Glutamatergic neuron (in vitro differentiated cells): ENCODE measurements at regions not wholly inside any gene's neighbourhood (a gene's known extent, or its start where the extent isn't known, plus 50 kb on each side); places are given as distances from the start of the nearest gene placed in this dataset.

Experiments
- DNase-seq: peaks from one replicate; pipeline ENCODE4 v3.0.0; 2022
- H3K27ac Mint-ChIP-seq: one replicate; pipeline ENCODE4 v1.8.0; 2020; ENCODE audit warnings: mild to moderate bottlenecking, mixed read lengths, inconsistent platforms; ENCODE audit not compliant: unreplicated experiment
- H3K27me3 Mint-ChIP-seq: one replicate; pipeline ENCODE4 v1.8.0; 2020; ENCODE audit warnings: mild to moderate bottlenecking, moderate library complexity, mixed read lengths, inconsistent platforms; ENCODE audit not compliant: unreplicated experiment
- H3K36me3 Mint-ChIP-seq: one replicate; pipeline ENCODE4 v1.8.0; 2020; ENCODE audit warnings: mild to moderate bottlenecking, mixed read lengths, inconsistent platforms; ENCODE audit not compliant: unreplicated experiment
- H3K4me1 Mint-ChIP-seq: one replicate; pipeline ENCODE4 v1.8.0; 2020; ENCODE audit warnings: mild to moderate bottlenecking, low read depth, mixed read lengths, inconsistent platforms; ENCODE audit not compliant: unreplicated experiment
- H3K4me3 Mint-ChIP-seq: one replicate; pipeline ENCODE4 v1.8.0; 2020; ENCODE audit warnings: mild to moderate bottlenecking, mixed read lengths, inconsistent platforms; ENCODE audit not compliant: unreplicated experiment
- H3K9me3 Mint-ChIP-seq: one replicate; pipeline ENCODE4 v1.8.0; 2020; ENCODE audit warnings: mild to moderate bottlenecking, moderate library complexity, mixed read lengths, inconsistent platforms; ENCODE audit not compliant: unreplicated experiment
- TF ChIP-seq, protein P1 (sequence below): fragments of 200-600 bp; sonication (generic); IDR thresholded peaks from one replicate; pipeline ENCODE4 v1.5.0; 2021; ENCODE audit not compliant: partially characterized antibody, unreplicated experiment

DNA sequence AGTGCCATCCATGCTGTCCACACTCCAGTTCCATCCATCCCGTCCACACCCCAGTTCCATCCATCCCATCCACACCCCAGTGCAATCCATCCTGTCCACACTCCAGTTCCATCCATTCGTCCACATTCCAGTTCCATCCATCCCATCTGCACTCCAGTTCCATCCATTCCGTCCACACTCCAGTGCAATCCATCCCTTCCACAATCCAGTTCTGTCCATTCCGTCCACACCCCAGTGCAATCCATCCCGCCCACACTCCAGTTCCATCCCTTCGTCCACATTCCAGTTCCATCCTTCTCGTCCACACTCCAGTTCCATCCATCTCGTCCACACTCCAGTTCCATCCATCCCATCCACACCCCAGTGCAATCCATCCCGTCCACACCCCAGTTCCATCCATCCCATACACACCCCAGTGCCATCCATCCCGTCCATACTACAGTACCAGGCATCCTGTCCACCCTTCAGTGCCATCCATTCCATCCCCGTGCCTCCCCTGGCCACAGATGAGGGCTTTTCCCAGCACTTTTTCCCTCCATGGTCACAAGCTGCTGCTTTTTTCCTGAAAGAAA, 704.0 kb downstream of the BRD1 start:
- Mint-ChIP-seq H3K4me3 (no peak overlapping the region), H3K9me3 (peaks cover 29% of the 10 kb centered on the region), H3K27me3 (peaks cover 5% of the 10 kb centered on the region), H3K4me1 (no peaks in the 10 kb centered on the region), H3K27ac (no peak overlapping the region), H3K36me3 (peaks cover 3% of the 10 kb centered on the region)
- TF ChIP-seq, protein P1, sequence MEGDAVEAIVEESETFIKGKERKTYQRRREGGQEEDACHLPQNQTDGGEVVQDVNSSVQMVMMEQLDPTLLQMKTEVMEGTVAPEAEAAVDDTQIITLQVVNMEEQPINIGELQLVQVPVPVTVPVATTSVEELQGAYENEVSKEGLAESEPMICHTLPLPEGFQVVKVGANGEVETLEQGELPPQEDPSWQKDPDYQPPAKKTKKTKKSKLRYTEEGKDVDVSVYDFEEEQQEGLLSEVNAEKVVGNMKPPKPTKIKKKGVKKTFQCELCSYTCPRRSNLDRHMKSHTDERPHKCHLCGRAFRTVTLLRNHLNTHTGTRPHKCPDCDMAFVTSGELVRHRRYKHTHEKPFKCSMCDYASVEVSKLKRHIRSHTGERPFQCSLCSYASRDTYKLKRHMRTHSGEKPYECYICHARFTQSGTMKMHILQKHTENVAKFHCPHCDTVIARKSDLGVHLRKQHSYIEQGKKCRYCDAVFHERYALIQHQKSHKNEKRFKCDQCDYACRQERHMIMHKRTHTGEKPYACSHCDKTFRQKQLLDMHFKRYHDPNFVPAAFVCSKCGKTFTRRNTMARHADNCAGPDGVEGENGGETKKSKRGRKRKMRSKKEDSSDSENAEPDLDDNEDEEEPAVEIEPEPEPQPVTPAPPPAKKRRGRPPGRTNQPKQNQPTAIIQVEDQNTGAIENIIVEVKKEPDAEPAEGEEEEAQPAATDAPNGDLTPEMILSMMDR = no peak
- DNase-seq = no peak

DNA sequence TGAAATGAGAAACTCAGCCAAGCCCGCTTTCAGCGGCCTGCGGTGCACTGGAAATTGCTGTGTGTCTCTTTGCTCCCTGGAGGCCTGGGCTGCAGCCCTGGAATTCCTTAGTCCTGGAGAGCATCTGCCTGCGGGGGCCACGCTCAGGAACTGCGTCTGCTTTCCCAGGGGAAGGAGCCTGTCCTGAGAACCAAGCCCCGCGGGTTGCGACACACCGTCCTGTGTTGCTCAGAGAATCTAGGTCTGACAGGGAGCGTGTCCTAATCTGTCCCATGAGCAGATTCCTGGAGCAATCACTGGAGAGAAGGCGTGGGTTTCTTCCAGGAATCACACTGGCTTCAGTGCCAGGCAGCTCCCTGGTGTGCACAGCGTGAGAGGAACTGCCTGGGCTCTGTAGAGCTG, 708.1 kb downstream of the BRD1 start:
- no peak for DNase-seq
- Mint-ChIP-seq H3K27ac (no peak overlapping the region), H3K4me3 (no peak overlapping the region), H3K36me3 (peaks cover under 1% of the 10 kb centered on the region), H3K4me1 (no peaks in the 10 kb centered on the region), H3K27me3 (peaks cover 8% of the 10 kb centered on the region), H3K9me3 (peaks cover 36% of the 10 kb centered on the region)
- TF ChIP-seq, protein P1 = no peak

DNA sequence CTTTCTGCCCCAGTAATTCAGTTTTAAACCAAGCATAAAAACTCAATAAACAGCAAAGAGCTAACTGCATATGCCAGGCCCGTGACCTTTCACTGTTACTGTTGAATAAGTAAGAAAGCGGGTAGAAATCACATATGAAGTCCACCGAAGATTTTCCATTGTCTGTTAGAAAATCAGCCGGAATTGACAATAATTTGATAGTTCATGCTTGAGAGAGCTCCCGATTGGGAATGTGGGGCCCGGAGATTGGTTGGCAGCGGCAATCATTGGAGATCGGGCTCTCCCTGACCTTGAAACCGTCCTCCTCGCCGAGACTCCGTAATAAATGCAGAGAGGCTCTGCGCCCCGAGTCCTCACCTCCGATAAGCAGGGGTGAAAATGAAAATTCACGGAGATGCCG, 709.6 kb downstream of the BRD1 start:
- H3K36me3 Mint-ChIP-seq = peaks cover 4% of the 10 kb centered on the region
- peaks cover 37% of the 10 kb centered on the region for H3K9me3 Mint-ChIP-seq
- no peak overlapping the region for H3K4me3 Mint-ChIP-seq
- TF ChIP-seq, protein P1 = no peak
- no peak overlapping the region for H3K27ac Mint-ChIP-seq
- H3K27me3 Mint-ChIP-seq = peaks cover 7% of the 10 kb centered on the region
- DNase-seq = no peak
- no peaks in the 10 kb centered on the region for H3K4me1 Mint-ChIP-seq

DNA sequence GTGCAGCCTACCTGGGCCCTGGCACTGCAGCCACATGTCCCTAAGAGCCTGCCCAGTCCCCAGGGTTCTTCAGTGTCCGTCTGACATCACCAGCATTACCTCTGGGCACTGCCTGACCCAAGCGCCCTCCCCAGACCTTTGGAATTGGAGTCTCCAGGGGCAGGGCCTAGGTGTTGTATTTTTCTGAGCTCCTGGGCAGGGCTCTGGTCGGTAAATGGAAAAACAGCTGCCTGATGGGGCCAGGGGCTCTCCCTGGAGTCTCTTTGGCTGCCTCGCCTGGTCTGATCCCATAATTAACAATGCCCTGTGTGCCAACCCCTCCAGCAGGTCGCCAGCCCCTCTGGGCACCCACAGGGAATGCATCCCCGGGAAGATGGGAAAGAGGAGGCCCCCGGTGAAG, 710.2 kb downstream of the BRD1 start:
- no peak overlapping the region for H3K4me3 Mint-ChIP-seq
- TF ChIP-seq, protein P1 = no peak
- peaks cover 4% of the 10 kb centered on the region for H3K36me3 Mint-ChIP-seq
- peaks cover 7% of the 10 kb centered on the region for H3K27me3 Mint-ChIP-seq
- no peak overlapping the region for H3K27ac Mint-ChIP-seq
- peaks cover 32% of the 10 kb centered on the region for H3K9me3 Mint-ChIP-seq
- DNase-seq = no peak
- no peaks in the 10 kb centered on the region for H3K4me1 Mint-ChIP-seq

DNA sequence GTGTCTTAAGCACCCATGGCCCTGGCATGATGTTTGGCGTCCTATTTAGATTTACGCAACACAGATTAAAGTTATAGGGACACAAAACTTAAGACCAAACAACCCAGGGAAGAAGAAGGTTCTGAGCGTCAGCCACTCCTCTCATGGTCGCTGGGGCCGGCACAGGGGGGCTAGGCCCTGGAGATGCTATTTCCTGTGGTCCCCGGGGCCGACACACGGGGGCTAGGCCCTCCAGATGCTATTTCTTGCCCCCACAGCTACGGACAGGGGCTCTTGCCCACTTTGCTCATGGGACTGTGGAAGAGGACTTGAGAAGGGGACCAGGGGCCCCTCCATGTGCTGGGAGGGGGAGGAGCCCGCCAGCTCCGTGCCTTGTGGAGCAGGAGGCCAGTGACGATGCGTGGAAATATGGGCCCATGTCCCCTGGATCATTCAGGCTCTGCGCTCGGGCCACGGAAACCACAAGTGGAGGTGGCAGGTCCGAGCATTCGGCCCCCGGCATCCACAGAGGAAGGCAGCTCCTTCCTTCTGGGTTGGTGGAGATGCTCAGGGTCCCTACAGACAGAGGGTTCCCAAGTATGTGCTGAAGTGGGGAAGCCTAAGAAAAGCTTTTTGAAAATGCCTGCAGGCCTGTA, 711.1 kb downstream of the BRD1 start:
- peaks cover 30% of the 10 kb centered on the region for H3K9me3 Mint-ChIP-seq
- peaks cover 7% of the 10 kb centered on the region for H3K27me3 Mint-ChIP-seq
- DNase-seq = no peak
- H3K4me3 Mint-ChIP-seq = no peak overlapping the region
- peaks cover 4% of the 10 kb centered on the region for H3K36me3 Mint-ChIP-seq
- TF ChIP-seq, protein P1 = no peak
- H3K4me1 Mint-ChIP-seq = no peaks in the 10 kb centered on the region
- no peak overlapping the region for H3K27ac Mint-ChIP-seq
